ENCODE measurements at regions not wholly inside any gene's neighbourhood (a gene's known extent, or its start where the extent isn't known, plus 50 kb on each side); places are given as distances from the start of the nearest gene placed in this dataset.

GRCh38 chr20:57996465-57996864, 232.0 kb downstream of the ANKRD60 start (continued):
- TF ChIP-seq BRCA1 (IDR thresholded peaks at IDR 0.05; ENCODE audit: low read depth, low read length), result no peak
- TF ChIP-seq JUN (IDR thresholded peaks at IDR 0.05; ENCODE audit: low read depth, low read length), result no peak
- no peak for TF ChIP-seq SAP30 (IDR thresholded peaks at IDR 0.05; ENCODE audit: insufficient read depth, insufficient replicate concordance, low read length)
- no peak for TF ChIP-seq ZNF274 (IDR thresholded peaks at IDR 0.05; ENCODE audit: borderline replicate concordance, extremely low read depth, low read length)

Measured in H1 (cell line).